HuH-7.5 (cell line): ENCODE measurements at regions not wholly inside any gene's neighbourhood (a gene's known extent, or its start where the extent isn't known, plus 50 kb on each side); places are given as distances from the start of the nearest gene placed in this dataset.

Experiments used
- DNase-seq: peaks from one replicate; pipeline ENCODE4 v3.0.0; 2011; ENCODE audit warnings: low spot score

- DNase-seq: no peak
These were observed 112.9 kb upstream of the IQCM start for GRCh38 chr4:149928507-149928906.

DNA sequence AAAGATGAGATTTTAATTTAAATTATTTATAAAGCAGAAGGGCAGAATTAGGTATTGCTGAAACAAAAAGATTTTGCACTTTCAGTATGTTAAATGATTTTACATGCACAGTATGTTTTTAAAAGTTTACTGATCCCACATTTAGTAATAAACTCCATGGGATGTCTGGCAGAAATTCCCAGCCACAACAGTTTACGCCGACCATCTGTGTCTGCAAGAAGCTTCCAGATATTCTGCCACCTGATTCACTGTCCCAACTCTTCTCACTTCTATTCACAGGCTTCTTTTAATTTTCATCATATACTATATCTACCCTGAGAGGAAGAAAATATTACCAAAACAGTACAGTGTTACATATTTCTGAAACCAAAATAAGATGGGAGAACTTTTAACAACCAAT lies 115.8 kb upstream of the IQCM start:
- DNase-seq: no peak

DNA sequence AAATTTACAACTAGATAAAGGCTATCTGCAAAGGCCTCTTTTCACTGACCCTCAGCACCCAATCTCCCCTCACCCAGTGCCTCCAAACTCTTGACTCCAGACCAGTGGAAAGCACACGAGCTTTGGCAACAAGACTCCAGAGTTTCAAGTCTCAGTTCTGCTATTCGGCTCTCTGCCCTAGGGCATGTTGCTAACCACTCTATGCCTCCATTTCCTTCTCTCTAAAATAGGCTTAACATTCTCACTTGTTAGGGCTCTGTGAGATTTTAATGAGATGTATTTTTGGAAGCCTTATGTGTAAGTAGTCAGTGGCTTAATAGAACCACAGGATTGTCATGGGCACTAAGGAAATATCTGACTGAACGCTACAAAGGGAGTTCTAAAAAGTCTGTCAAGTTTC lies 116.5 kb upstream of the IQCM start:
- no peak for DNase-seq

DNA sequence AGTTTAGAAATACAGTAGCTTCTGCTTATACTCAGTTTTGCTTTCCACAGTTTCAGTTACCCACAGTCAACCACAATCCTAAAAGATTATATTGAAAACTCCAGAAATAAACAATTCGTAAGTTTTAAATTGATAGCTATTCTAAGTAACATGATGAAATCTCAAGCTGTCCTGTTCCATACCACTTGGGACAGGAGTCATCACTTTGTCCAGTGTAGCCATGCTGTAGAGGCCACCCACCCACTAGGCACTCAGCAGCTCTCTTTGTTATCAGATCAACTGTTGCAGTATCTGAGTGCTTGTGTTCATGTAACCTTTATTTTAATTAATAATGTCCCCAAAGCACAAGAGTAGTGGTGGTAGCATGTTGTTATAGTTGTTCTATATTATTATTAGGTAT lies 117.5 kb upstream of the IQCM start:
- no peak for DNase-seq

DNA sequence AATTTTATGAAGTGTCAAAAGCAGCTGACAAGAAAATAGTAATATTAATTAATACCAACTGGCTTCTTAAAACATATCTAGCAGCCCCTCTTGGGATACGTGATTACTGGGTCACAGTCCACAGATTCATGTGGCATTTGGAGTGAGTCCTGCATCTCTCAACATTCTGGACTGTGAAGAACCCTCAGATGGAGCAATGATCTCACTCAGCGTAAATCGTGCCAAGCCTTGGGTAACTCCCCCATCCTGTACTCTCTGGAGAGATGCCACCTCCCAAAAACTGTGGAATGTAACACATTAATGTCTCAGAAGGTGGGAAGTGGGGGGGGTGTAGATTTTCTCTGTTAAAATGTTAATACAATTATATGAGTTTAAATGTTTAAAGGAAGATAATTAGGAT lies 118.2 kb upstream of the IQCM start:
- DNase-seq: no peak

DNA sequence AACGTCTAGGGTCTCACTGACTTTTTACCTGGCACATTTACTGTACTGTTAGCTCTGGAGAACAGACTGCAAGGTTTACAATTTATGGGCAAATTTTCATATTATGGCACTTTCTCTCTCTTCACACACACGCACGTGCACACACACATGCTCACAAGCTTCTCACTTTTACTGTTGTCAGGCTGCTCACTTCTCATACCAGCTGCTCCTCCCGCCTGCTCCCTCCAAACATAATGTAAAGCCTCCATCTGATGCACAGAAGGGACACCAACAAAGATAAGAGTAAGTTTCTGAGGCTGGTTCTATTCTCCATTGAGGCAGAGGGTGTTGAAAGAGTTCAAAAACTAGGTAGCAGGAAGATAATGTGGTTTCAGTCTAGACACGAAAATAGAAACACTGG lies 128.9 kb upstream of the DCLK2 start:
- no peak for DNase-seq

GRCh38 chr4:149951152-149951900 lies 126.9 kb upstream of the DCLK2 start:
- no peak for DNase-seq

DNA sequence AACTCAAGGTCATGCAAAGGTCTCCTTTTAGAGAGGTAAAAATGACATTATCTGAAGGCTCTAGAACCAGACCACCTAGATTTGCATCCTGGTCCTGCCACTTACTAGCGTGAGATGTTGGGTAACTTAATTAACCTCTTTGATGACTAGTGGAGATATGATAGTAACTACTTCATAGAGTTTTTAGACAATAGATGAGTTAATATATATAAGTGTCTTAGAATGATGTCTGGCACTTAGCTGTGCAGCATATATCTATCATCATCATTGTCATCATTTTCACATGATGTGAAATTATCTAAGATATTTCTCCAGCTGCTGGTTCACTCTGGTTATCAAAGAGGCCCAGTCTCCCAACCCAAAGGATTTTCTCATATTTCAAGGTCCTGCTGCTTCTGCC lies 126.1 kb upstream of the DCLK2 start:
- DNase-seq: no peak

DNA sequence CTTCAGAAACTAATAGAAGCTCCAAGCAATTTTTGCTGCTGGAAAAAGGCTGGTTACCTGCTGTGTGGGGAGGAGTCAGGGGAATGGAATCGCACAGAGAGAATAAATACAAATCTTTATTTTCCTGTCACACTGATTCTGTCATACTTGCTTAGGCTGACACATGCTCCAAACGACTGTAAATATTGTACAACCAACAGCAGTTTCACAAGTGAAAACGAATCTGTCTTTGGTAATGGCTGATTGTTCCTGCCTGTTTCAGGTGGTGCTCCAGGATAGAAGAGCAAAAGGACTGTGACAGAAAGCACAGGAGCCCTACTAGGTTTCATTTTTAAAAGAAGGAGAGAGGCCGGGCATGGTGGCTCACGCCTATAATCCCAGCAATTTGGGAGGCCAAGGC lies 125.5 kb upstream of the DCLK2 start:
- no peak for DNase-seq

- DNase-seq: no peak
These were observed 122.4 kb upstream of the DCLK2 start for GRCh38 chr4:149955780-149956390.

DNA sequence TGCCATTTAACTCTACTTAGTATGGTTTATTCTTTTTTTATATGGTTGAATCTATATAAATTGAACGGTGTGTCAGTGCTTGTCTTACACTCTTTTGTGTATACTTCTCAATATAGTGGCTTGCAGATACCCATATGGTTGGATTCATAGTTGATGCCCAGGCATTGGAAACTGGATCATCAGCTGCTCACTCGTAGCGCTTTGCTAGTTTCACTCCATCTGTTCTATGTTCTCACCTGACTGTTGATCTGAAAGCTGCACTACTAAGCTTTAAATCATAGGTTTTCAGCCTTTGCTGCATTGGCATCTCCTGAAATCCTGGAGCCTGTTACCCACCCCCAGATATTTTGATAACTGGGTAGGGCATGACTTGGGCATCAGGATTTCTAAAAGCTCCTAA lies 121.6 kb upstream of the DCLK2 start:
- DNase-seq: no peak

DNA sequence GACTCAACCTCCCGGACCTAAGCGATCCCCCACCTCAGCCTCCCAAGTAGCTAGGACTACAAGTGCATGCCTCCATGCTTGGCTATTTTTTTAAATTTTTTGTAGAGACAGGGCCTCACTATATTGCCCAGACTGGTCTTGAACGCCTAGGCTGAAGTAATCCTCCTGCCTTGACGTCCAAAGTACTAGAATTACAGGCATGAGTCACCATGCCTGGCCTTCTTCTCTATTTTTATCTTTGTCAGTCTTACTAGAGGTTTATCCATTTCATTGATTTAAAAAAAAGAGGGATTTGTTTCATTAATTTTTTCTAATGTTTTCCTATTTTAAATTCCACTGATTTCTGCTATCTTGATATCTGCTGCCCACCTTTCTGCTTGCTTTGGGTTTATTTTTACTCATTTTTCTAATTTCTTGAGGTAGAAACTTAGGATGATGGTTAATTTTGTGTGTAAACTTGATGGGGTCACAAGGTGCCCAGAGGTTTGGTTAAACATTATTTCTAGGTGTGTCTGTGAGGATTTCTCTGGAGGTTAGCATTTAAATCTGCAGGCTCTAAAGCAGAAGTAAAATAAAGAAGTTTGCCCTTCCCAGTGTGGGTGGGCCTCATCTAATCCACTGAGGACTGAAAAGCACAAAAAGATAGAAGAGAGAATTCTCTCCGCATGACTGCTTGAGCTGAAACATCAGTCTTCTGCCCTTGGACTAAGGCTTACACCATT lies 116.2 kb upstream of the DCLK2 start:
- DNase-seq: no peak

GRCh38 chr4:149964001-149964796 lies 114.0 kb upstream of the DCLK2 start:
- no peak for DNase-seq

- DNase-seq: no peak
These were observed 113.0 kb upstream of the DCLK2 start for GRCh38 chr4:149965206-149965605.

DNA sequence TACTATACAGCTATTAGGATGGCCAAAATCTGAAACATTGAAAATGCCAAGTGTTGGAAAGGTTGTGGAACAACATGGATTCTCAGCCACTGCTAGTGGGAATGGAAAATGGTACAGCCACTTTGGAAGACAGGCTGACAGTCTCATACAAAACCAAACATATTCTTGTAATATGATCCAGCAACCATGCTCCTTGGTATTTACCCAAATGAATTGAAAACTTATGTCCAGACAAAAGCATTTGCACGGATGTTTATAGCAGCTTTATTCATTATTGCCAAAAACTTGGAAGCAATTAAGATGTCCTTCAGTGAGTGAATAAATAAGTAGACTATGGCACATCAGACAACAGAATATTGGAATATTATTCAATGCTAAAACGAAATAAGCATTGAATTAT lies 105.8 kb upstream of the DCLK2 start:
- DNase-seq: no peak

GRCh38 chr4:149973181-149973580 lies 105.1 kb upstream of the DCLK2 start:
- DNase-seq: no peak

- no peak for DNase-seq
These were observed 103.1 kb upstream of the DCLK2 start for GRCh38 chr4:149975172-149975571.

DNA sequence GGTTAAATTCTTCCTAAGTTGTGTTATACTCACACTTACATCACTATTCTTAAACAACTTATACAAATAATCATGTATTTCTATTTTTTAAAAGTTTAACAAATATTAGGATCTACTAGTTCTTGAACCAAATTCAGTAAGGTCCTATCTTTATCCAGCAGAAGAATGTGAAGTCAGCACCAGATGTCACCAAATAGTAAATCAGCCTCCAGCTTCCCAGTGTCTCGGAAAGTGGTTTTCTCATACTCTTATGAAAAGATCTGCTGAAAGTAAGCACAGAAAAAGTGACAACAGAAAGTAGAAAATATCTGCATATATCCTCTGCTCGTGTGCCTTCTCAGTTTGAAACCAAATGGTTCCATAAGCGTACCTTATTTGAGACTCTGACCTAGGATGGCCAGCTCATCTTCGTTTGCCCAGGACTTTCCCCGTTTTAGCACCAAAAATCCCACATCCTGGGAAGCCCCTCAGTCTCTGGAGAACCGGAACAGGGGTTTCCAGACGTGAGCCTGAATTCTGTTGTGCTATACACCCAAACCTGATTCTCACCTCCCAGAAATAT lies 98.0 kb upstream of the DCLK2 start:
- no peak for DNase-seq

GRCh38 chr4:149980941-149981340 lies 97.3 kb upstream of the DCLK2 start:
- no peak for DNase-seq

DNA sequence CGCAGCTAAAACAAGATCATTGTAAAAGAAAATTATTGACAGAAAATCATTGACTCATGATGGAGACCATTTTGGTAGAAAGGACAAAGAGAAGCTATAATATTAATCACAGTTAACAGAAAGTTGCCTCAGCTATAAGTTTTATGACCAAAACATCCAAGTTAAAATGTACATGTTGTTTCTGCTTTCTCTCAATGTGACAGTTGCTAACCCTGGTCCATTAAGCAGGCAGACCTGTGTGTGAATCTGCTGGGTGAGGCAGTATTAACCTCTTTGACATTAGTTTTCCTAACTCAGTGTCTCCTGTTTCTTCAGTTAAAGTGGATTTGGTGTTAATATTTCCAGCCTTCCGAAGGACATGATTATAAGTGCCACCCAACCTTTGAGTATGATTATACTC lies 94.8 kb upstream of the DCLK2 start:
- no peak for DNase-seq

DNA sequence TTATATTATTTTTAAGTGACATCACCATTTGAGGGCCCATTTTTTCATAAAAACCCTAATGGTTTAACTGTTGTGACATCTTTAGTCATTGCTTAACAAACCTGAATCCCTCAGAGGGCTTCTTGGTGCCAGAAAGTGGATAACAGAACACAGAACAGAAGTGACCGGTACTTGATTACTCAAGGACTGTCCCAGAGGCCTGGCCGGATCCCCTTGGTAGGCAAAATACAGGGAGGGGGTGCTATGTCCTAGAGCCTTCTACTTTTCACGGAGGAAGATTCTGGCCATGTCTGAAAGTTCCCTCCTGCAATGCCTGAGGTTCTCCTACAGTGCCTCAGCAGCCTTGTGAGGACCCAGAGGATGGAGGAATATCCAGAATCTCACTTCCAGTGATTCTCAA lies 94.3 kb upstream of the DCLK2 start:
- no peak for DNase-seq

- DNase-seq: no peak
These were observed 92.3 kb upstream of the DCLK2 start for GRCh38 chr4:149985981-149986380.
